ENCODE measurements at regions not wholly inside any gene's neighbourhood (a gene's known extent, or its start where the extent isn't known, plus 50 kb on each side); places are given as distances from the start of the nearest gene placed in this dataset.
"Not testable (repeated sequence)": the region's sequence is repeated elsewhere in the genome, so short reads cannot be mapped to it uniquely, and the experiment has no call there.

DNA sequence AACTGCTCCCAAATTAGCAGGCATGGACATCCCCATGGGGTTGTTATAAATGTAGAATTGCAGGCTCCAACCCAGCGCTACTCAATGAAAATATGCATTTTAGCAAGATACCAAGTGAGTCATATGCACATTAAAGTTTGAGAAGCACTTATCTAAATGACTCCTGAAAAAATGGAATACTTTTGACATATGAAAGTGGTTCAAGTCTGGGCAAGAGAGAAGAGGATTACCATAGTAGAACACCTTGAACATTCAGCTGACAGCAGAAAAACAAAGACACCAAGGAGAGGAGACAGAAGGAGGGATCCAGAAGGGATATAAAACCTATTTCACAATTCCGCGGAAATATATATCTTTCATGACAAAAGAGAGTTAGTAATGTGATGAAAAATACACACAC lies 63.2 kb upstream of the CT83 start:
- peak; percentile 5 for DNase-seq (ENCODE audit: low spot score)
- TF ChIP-seq, protein P1, sequence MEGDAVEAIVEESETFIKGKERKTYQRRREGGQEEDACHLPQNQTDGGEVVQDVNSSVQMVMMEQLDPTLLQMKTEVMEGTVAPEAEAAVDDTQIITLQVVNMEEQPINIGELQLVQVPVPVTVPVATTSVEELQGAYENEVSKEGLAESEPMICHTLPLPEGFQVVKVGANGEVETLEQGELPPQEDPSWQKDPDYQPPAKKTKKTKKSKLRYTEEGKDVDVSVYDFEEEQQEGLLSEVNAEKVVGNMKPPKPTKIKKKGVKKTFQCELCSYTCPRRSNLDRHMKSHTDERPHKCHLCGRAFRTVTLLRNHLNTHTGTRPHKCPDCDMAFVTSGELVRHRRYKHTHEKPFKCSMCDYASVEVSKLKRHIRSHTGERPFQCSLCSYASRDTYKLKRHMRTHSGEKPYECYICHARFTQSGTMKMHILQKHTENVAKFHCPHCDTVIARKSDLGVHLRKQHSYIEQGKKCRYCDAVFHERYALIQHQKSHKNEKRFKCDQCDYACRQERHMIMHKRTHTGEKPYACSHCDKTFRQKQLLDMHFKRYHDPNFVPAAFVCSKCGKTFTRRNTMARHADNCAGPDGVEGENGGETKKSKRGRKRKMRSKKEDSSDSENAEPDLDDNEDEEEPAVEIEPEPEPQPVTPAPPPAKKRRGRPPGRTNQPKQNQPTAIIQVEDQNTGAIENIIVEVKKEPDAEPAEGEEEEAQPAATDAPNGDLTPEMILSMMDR (conservative IDR thresholded peaks at IDR 0.05; ENCODE audit: low read depth) = no peak
- H3K27ac ChIP-seq = no peak overlapping the region
- ChIA-PET POLR2A (ENCODE audit: low non-redundant PET) (no interaction called here), CTCF (no interaction called here)

DNA sequence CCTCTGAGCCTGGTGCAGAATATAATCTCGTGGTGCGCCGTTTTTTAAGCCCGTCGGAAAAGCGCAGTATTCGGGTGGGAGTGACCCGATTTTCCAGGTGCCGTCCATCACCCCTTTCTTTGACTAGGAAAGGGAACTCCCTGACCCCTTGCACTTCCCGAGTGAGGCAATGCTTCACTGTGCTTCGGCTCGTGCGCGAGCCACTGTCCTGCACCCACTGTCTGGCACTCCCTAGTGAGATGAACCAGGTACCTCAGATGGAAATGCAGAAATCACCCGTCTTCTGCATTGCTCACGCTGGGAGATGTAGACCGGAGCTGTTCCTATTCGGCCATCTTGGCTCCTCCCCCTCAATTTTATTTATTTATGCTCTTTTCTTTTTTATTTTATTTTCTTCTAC lies 57.5 kb upstream of the CT83 start:
- POLR2A ChIA-PET (ENCODE audit: low non-redundant PET); CTCF ChIA-PET; DNase-seq (ENCODE audit: low spot score): not testable (repeated sequence)
- H3K27ac ChIP-seq = peak overlapping the region; percentile 82

All from RWPE1 (cell line).